ENCODE measurements at regions not wholly inside any gene's neighbourhood (a gene's known extent, or its start where the extent isn't known, plus 50 kb on each side); places are given as distances from the start of the nearest gene placed in this dataset.

GRCh38 chr6:165774903-165775601 lies 112.0 kb upstream of the PDE10A start:
- Histone ChIP-seq H3K79me2 (ENCODE audit: insufficient read depth, low read length) (no peaks in the 10 kb centered on the region), H3K9ac (ENCODE audit: insufficient read depth, low read length, poor library complexity, severe bottlenecking) (no peak overlapping the region), H2AFZ (ENCODE audit: insufficient read depth, low read depth, low read length, poor library complexity, severe bottlenecking) (no peak overlapping the region), H3K27ac (ENCODE audit: low read depth in 1 of 2, low read length in 2 of 2) (no peak overlapping the region), H3K4me1 (ENCODE audit: control insufficient read depth in 1 of 2, insufficient read depth in 2 of 2, low read length in 2 of 2) (no peaks in the 10 kb centered on the region), H3K36me3 (replicated peaks in 1 of 2; ENCODE audit: control insufficient read depth in 1 of 2, insufficient read depth in 2 of 2, low read length in 2 of 2) (no peaks in the 10 kb centered on the region), H3K9me3 (replicated peaks in 1 of 2; ENCODE audit: control insufficient read depth in 1 of 2, insufficient read depth in 1 of 2, low read length in 2 of 2) (no peaks in the 10 kb centered on the region), H3K4me2 (replicated peaks; ENCODE audit: extremely low read depth, low read length, poor library complexity, severe bottlenecking) (no peak overlapping the region), H3K4me3 (replicated peaks in 1 of 3; ENCODE audit: low read depth in 2 of 3, low read length in 3 of 3) (no peak overlapping the region), H4K20me1 (ENCODE audit: insufficient read depth, low read length) (no peaks in the 10 kb centered on the region), H3K27me3 (ENCODE audit: control insufficient read depth in 2 of 2, insufficient read depth in 2 of 2, low read length in 2 of 2) (peaks cover 4 to 13% of the 10 kb centered on the region in 2 donors)
- intact Hi-C loops (cut with micrococcal nuclease) = no loop called here
- 28% methylated on average over 6 of the region's 13 CpGs for WGBS (ENCODE audit: insufficient coverage)
- no peak for DNase-seq
- Mint-ChIP-seq H3K27me3 (ENCODE audit: low read depth in 3 of 3) (peaks cover 10 to 14% (median 13%) of the 10 kb centered on the region in 3 donors), H3K36me3 (no peaks in the 10 kb centered on the region), H3K4me3 (peak overlapping the region in 1 of 2 donors; percentile 60), H3K27ac (peak overlapping the region in 1 of 7 donors; percentile 81), H3K4me1 (no peaks in the 10 kb centered on the region), H3K9me3 (peaks cover 0 to 5% (median 0%) of the 10 kb centered on the region in 7 donors)
- no peak for TF ChIP-seq CTCF (IDR thresholded peaks at IDR 0.05)

- TF ChIP-seq CTCF (IDR thresholded peaks at IDR 0.05) = no peak
- WGBS (ENCODE audit: insufficient coverage) = 81% methylated on average over 9 of the region's 14 CpGs
Observed at GRCh38 chr6:165770397-165771082, 107.5 kb upstream of the PDE10A start.

More at GRCh38 chr6:165770397-165771082, 107.5 kb upstream of the PDE10A start:
- Histone ChIP-seq H3K27ac (ENCODE audit: low read depth in 1 of 2, low read length in 2 of 2) (no peak overlapping the region), H4K20me1 (ENCODE audit: insufficient read depth, low read length) (no peaks in the 10 kb centered on the region), H2AFZ (ENCODE audit: insufficient read depth, low read depth, low read length, poor library complexity, severe bottlenecking) (no peak overlapping the region), H3K9ac (ENCODE audit: insufficient read depth, low read length, poor library complexity, severe bottlenecking) (no peak overlapping the region), H3K79me2 (ENCODE audit: insufficient read depth, low read length) (no peaks in the 10 kb centered on the region), H3K4me2 (replicated peaks; ENCODE audit: extremely low read depth, low read length, poor library complexity, severe bottlenecking) (no peak overlapping the region), H3K4me1 (ENCODE audit: control insufficient read depth in 1 of 2, insufficient read depth in 2 of 2, low read length in 2 of 2) (no peaks in the 10 kb centered on the region), H3K4me3 (replicated peaks in 1 of 3; ENCODE audit: low read depth in 2 of 3, low read length in 3 of 3) (no peak overlapping the region), H3K36me3 (replicated peaks in 1 of 2; ENCODE audit: control insufficient read depth in 1 of 2, insufficient read depth in 2 of 2, low read length in 2 of 2) (no peaks in the 10 kb centered on the region), H3K9me3 (replicated peaks in 1 of 2; ENCODE audit: control insufficient read depth in 1 of 2, insufficient read depth in 1 of 2, low read length in 2 of 2) (no peaks in the 10 kb centered on the region), H3K27me3 (ENCODE audit: control insufficient read depth in 2 of 2, insufficient read depth in 2 of 2, low read length in 2 of 2) (peaks cover 4 to 8% of the 10 kb centered on the region in 2 donors)
- intact Hi-C loops (cut with micrococcal nuclease) = no loop called here
- Mint-ChIP-seq H3K4me3 (no peak overlapping the region), H3K36me3 (no peaks in the 10 kb centered on the region), H3K27ac (no peak overlapping the region), H3K9me3 (peaks cover 0 to 5% (median 0%) of the 10 kb centered on the region in 7 donors), H3K27me3 (ENCODE audit: low read depth in 3 of 3) (peaks cover 6 to 8% (median 6%) of the 10 kb centered on the region in 3 donors), H3K4me1 (no peaks in the 10 kb centered on the region)
- DNase-seq = no peak
